Fibroblast of skin of back (primary cell): ENCODE measurements at regions not wholly inside any gene's neighbourhood (a gene's known extent, or its start where the extent isn't known, plus 50 kb on each side); places are given as distances from the start of the nearest gene placed in this dataset.
A peak's percentile ranks its signal among the peaks of the same experiment; 100 is the strongest.
"Not testable (repeated sequence)": the region's sequence is repeated elsewhere in the genome, so short reads cannot be mapped to it uniquely, and the experiment has no call there.

ENCODE experiments used
- DNase-seq: peaks from one replicate; pipeline ENCODE4 v3.0.0-alpha.2; 2013

GRCh38 chr9:96156171-96156974, 145.6 kb downstream of the HSD17B3 start:
- no peak for DNase-seq

GRCh38 chr9:96154081-96154480, 147.9 kb downstream of the HSD17B3 start:
- DNase-seq = no peak

- DNase-seq = no peak
Measured at GRCh38 chr9:96152550-96152949, 149.4 kb downstream of the HSD17B3 start.

GRCh38 chr9:96150324-96151227, 151.4 kb downstream of the HSD17B3 start:
- no peak for DNase-seq

GRCh38 chr9:96149533-96150280, 152.3 kb downstream of the HSD17B3 start:
- no peak for DNase-seq

GRCh38 chr9:96148634-96149532, 153.1 kb downstream of the HSD17B3 start:
- no peak for DNase-seq

- not testable (repeated sequence) for DNase-seq
Measured at GRCh38 chr9:96147029-96147428, 154.9 kb downstream of the HSD17B3 start.

GRCh38 chr9:96141666-96142065, 160.3 kb downstream of the HSD17B3 start:
- DNase-seq = peak; percentile 50

- DNase-seq = no peak
Measured at GRCh38 chr9:96141128-96141474, 160.9 kb downstream of the HSD17B3 start.

- no peak for DNase-seq
Measured at GRCh38 chr9:96140296-96141127, 161.5 kb downstream of the HSD17B3 start.

- peak; percentile 91 for DNase-seq
Measured at GRCh38 chr9:96139592-96140295, 162.2 kb downstream of the HSD17B3 start.

GRCh38 chr9:96138616-96139015, 163.4 kb downstream of the HSD17B3 start:
- no peak for DNase-seq

GRCh38 chr9:96137671-96138429, 164.1 kb downstream of the HSD17B3 start:
- peak; percentile 73 for DNase-seq

GRCh38 chr9:96136992-96137670, 164.8 kb downstream of the HSD17B3 start:
- DNase-seq = peak; percentile 79

GRCh38 chr9:96135753-96136290, 166.2 kb downstream of the HSD17B3 start:
- DNase-seq = no peak

- DNase-seq = peak; percentile 78
Measured at GRCh38 chr9:96135076-96135752, 166.8 kb downstream of the HSD17B3 start.

- DNase-seq = no peak
Measured at GRCh38 chr9:96133321-96134021, 168.5 kb downstream of the HSD17B3 start.
